Brain microvascular endothelial cell (primary cell): ENCODE measurements at regions not wholly inside any gene's neighbourhood (a gene's known extent, or its start where the extent isn't known, plus 50 kb on each side); places are given as distances from the start of the nearest gene placed in this dataset.

ENCODE experiments used
- DNase-seq: peaks from one replicate; pipeline ENCODE4 v3.0.0-alpha.2; 2020
- H3K27ac ChIP-seq: fragments of 250-450 bp; sonication (Bioruptor Pico); 2 replicates; pipeline ENCODE4 v1.5.1; 2020; ENCODE audit warnings: mild to moderate bottlenecking, moderate library complexity
- H3K27me3 ChIP-seq: fragments of 250-450 bp; sonication (Bioruptor Pico); replicated peaks from 2 replicates; pipeline ENCODE4 v1.5.1; 2020; ENCODE audit warnings: mild to moderate bottlenecking
- H3K36me3 ChIP-seq: fragments of 250-450 bp; sonication (Bioruptor Pico); replicated peaks from 2 replicates; pipeline ENCODE4 v1.5.1; 2020; ENCODE audit warnings: mild to moderate bottlenecking
- H3K4me3 ChIP-seq: 2 replicates; pipeline ENCODE4 v1.5.1; 2011; ENCODE audit warnings: low read depth, mild to moderate bottlenecking, control low read depth, low read length, moderate library complexity
- in situ Hi-C: cut with HindIII; loops from 2 replicates; pipeline ENCODE4 v1.10.0; 2017; ENCODE audit warnings: low sequenced_read_pairs, low pct_ligation_motif_present
- TF ChIP-seq, protein P1 (sequence below): IDR thresholded peaks from 2 replicates; pipeline ENCODE4 v1.5.1; 2011; ENCODE audit warnings: low read depth, mild to moderate bottlenecking, moderate library complexity, low read length, control low read depth, inconsistent platforms; ENCODE audit errors: missing control alignments

DNA sequence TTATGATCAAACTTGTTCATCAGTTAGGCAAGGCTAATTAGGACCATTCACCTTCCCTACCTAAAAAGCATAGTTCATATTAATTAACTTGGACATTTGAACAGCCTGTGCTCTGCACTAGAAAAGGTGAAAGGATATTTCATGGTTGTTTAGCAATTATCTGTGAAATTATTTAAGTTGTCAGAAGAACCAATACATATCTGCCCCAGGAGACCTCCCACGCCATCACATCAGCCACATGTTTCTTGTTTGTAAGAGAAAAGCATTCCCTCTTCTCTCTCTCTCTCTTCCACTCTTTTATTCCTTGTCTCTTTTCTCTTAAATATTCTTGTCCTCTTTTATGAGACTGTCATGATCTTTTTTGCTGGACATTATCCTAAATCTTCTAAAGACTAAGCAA lies 282.0 kb upstream of the RND3 start:
- Histone ChIP-seq H3K27me3 (no peaks in the 10 kb centered on the region), H3K4me3 (no peak overlapping the region), H3K27ac (no peak overlapping the region), H3K36me3 (no peaks in the 10 kb centered on the region)
- TF ChIP-seq, protein P1, sequence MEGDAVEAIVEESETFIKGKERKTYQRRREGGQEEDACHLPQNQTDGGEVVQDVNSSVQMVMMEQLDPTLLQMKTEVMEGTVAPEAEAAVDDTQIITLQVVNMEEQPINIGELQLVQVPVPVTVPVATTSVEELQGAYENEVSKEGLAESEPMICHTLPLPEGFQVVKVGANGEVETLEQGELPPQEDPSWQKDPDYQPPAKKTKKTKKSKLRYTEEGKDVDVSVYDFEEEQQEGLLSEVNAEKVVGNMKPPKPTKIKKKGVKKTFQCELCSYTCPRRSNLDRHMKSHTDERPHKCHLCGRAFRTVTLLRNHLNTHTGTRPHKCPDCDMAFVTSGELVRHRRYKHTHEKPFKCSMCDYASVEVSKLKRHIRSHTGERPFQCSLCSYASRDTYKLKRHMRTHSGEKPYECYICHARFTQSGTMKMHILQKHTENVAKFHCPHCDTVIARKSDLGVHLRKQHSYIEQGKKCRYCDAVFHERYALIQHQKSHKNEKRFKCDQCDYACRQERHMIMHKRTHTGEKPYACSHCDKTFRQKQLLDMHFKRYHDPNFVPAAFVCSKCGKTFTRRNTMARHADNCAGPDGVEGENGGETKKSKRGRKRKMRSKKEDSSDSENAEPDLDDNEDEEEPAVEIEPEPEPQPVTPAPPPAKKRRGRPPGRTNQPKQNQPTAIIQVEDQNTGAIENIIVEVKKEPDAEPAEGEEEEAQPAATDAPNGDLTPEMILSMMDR: no peak
- DNase-seq: no peak
- in situ Hi-C loops: no loop called here

GRCh38 chr2:150767991-150768746 lies 280.7 kb upstream of the RND3 start:
- in situ Hi-C loops: no loop called here
- no peak for DNase-seq
- Histone ChIP-seq H3K27ac (no peak overlapping the region), H3K36me3 (no peaks in the 10 kb centered on the region), H3K27me3 (no peaks in the 10 kb centered on the region), H3K4me3 (no peak overlapping the region)
- TF ChIP-seq, protein P1: no peak

GRCh38 chr2:150762571-150762970 lies 275.1 kb upstream of the RND3 start:
- Histone ChIP-seq H3K4me3 (no peak overlapping the region), H3K27me3 (no peaks in the 10 kb centered on the region), H3K27ac (no peak overlapping the region), H3K36me3 (no peaks in the 10 kb centered on the region)
- TF ChIP-seq, protein P1: no peak
- no peak for DNase-seq
- in situ Hi-C loops: no loop called here

GRCh38 chr2:150759531-150759930 lies 272.1 kb upstream of the RND3 start:
- no peak for DNase-seq
- TF ChIP-seq, protein P1: no peak
- Histone ChIP-seq H3K27me3 (no peaks in the 10 kb centered on the region), H3K4me3 (no peak overlapping the region), H3K27ac (no peak overlapping the region), H3K36me3 (no peaks in the 10 kb centered on the region)
- in situ Hi-C loops: no loop called here

DNA sequence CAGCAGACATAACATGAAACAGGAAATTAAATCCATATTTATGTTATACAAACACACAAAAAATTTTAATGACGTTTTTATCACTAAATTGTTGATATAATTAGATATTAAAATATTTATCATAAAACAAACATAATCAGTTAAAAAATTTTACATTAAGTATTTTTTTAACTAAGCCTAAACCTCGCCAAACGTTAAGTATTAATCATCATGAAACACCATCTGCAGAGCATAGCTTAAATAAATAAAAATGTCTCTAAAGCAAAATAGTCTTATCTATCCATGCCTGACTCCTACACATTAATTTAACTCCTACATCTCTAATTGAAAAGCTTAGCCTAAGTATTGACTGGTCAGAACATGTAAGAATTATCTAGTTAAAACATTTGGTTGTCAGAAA lies 271.6 kb upstream of the RND3 start:
- H3K4me3 ChIP-seq: no peak overlapping the region
- H3K36me3 ChIP-seq: no peaks in the 10 kb centered on the region
- TF ChIP-seq, protein P1: no peak
- no peak for DNase-seq
- H3K27ac ChIP-seq: no peak overlapping the region
- no peaks in the 10 kb centered on the region for H3K27me3 ChIP-seq
- in situ Hi-C loops: no loop called here

GRCh38 chr2:150752229-150752628 lies 264.8 kb upstream of the RND3 start:
- in situ Hi-C loops: no loop called here
- H3K4me3 ChIP-seq: no peak overlapping the region
- no peak for DNase-seq
- TF ChIP-seq, protein P1: no peak
- H3K27me3 ChIP-seq: no peaks in the 10 kb centered on the region
- no peaks in the 10 kb centered on the region for H3K36me3 ChIP-seq
- H3K27ac ChIP-seq: no peak overlapping the region
